ENCODE measurements at regions not wholly inside any gene's neighbourhood (a gene's known extent, or its start where the extent isn't known, plus 50 kb on each side); places are given as distances from the start of the nearest gene placed in this dataset.
A peak's percentile ranks its signal among the peaks of the same experiment; 100 is the strongest.

DNA sequence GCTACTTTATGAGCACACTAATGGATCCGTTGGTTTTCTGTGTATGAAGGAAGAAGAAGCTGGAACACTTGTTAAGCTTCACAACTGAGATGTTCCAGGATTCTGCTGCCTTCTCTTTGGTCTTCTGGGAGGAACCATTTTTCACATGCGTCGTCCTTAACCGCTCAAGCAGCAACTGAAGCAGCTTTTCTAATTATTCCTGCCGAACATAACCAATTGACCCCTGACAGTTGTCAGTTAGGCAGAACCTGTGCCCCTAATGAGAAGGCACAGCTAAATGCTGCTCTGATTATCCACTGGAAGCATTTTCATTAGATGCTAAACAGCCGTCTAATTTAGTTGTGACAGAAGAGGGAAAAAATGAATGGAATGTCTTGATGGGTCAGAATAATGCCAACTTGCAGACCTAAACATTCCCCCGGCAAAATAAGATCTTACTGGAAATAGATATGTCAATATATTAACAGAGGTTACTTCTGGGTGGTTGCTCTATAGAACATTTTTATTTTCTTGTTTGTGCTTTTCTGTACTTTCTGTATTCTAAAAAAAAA is 85.0 kb upstream of the SMLR1 start:
- Mint-ChIP-seq H3K9me3 (no peaks in the 10 kb centered on the region), H3K4me3 (no peak overlapping the region), H3K4me1 (no peaks in the 10 kb centered on the region), H3K27ac (no peak overlapping the region), H3K36me3 (ENCODE audit: low read depth) (no peaks in the 10 kb centered on the region), H3K27me3 (ENCODE audit: insufficient read depth) (no peaks in the 10 kb centered on the region)
- H3K4me3 ChIP-seq (ENCODE audit: low read length), result no peak overlapping the region
- 92% methylated on average over 6 of the region's 7 CpGs for WGBS, 2 experiments (ENCODE audit: insufficient coverage in 1 of 2, insufficient read length in 1 of 2)
- no peaks in the 10 kb centered on the region for H3K9me3 ChIP-seq (ENCODE audit: control insufficient read depth, low read length)
- H3K9ac ChIP-seq (ENCODE audit: extremely low read depth, low read length, poor library complexity, severe bottlenecking), result no peak overlapping the region
- H3K4me1 ChIP-seq (ENCODE audit: control insufficient read depth, insufficient read depth, low read length), result no peaks in the 10 kb centered on the region
- H3K27me3 ChIP-seq (ENCODE audit: control insufficient read depth, insufficient read depth, low read length, poor library complexity, severe bottlenecking), result no peaks in the 10 kb centered on the region
- no peak for DNase-seq
- TF ChIP-seq, protein P1, sequence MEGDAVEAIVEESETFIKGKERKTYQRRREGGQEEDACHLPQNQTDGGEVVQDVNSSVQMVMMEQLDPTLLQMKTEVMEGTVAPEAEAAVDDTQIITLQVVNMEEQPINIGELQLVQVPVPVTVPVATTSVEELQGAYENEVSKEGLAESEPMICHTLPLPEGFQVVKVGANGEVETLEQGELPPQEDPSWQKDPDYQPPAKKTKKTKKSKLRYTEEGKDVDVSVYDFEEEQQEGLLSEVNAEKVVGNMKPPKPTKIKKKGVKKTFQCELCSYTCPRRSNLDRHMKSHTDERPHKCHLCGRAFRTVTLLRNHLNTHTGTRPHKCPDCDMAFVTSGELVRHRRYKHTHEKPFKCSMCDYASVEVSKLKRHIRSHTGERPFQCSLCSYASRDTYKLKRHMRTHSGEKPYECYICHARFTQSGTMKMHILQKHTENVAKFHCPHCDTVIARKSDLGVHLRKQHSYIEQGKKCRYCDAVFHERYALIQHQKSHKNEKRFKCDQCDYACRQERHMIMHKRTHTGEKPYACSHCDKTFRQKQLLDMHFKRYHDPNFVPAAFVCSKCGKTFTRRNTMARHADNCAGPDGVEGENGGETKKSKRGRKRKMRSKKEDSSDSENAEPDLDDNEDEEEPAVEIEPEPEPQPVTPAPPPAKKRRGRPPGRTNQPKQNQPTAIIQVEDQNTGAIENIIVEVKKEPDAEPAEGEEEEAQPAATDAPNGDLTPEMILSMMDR (conservative IDR thresholded peaks at IDR 0.05), result no peak
- H3K27ac ChIP-seq (ENCODE audit: low read depth, low read length), result no peak overlapping the region
- no peaks in the 10 kb centered on the region for H3K36me3 ChIP-seq (ENCODE audit: control insufficient read depth, insufficient read depth, low read length)

DNA sequence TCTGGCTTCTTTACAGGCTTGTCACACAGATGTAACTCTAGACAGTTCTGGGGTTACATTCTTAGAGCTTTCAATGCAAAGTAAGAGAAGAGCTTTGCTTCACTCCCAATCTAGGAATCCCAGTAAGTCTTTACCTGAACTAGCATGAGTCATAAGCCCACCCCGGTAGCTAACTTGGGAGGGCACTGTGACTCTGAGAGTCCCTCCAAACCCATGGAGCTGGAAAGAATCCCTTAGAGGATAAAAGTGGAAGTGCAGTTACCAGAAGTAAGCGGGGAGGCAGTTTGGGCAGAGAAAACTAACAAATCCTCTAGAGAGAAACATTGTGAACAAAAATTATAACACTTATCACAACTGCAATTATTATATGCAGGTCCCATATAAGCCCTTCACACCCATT is 84.0 kb upstream of the SMLR1 start:
- peak; percentile 84 for DNase-seq
- no peak overlapping the region for H3K27ac Mint-ChIP-seq
- no peaks in the 10 kb centered on the region for H3K4me1 Mint-ChIP-seq
- no peaks in the 10 kb centered on the region for H3K27me3 ChIP-seq (ENCODE audit: control insufficient read depth, insufficient read depth, low read length, poor library complexity, severe bottlenecking)
- TF ChIP-seq, protein P1 (conservative IDR thresholded peaks at IDR 0.05), result peak; percentile 66
- no peaks in the 10 kb centered on the region for H3K4me1 ChIP-seq (ENCODE audit: control insufficient read depth, insufficient read depth, low read length)
- H3K9me3 ChIP-seq (ENCODE audit: control insufficient read depth, low read length), result no peaks in the 10 kb centered on the region
- H3K4me3 ChIP-seq (ENCODE audit: low read length), result no peak overlapping the region
- no peak overlapping the region for H3K4me3 Mint-ChIP-seq
- H3K36me3 Mint-ChIP-seq (ENCODE audit: low read depth), result no peaks in the 10 kb centered on the region
- H3K9me3 Mint-ChIP-seq, result no peaks in the 10 kb centered on the region
- H3K36me3 ChIP-seq (ENCODE audit: control insufficient read depth, insufficient read depth, low read length), result no peaks in the 10 kb centered on the region
- H3K27ac ChIP-seq (ENCODE audit: low read depth, low read length), result no peak overlapping the region
- WGBS, 2 experiments (ENCODE audit: insufficient coverage in 1 of 2, insufficient read length in 1 of 2), result 50% methylated on average over 2 of the region's 2 CpGs; no CpG with 5 or more reads in 1 of the 2 experiments
- no peaks in the 10 kb centered on the region for H3K27me3 Mint-ChIP-seq (ENCODE audit: insufficient read depth)
- H3K9ac ChIP-seq (ENCODE audit: extremely low read depth, low read length, poor library complexity, severe bottlenecking), result no peak overlapping the region

DNA sequence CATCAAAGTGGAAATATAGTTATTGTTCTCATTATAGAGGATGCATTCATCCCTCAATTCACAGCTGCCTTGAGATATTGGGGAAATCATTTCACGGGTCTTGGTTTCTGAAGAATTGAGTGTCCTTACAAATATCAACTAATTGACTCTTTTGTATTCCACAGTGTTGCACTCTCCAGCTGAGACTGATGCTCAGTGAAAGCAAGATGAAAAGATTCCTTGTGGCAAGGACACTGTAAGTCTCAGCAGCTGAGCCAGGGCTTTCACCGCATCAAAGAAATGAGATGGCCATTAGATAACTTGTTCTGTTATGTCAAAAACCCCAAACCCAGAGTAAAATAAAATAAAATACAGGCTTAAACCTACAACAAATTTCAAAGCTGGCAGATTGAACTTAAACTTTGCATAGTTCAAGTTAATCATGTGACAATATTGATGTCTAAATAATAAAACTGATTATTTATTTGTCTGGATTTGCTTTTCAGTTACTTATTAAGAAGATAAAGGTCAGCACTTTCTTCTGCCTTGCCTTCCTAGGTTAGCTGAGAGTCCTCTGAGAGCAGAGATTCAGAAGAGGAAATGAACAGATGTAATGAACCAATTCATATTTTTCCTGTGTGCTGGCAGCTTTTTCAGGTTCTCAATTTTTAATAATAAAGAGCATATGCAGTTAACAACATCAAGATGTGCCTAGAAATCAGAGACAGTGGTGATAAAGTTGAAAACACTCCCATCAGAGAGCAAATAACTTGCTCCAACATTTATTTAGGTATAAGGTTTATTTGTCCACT is 82.4 kb upstream of the SMLR1 start:
- Histone ChIP-seq H3K27ac (ENCODE audit: low read depth, low read length) (no peak overlapping the region), H3K4me1 (ENCODE audit: control insufficient read depth, insufficient read depth, low read length) (no peaks in the 10 kb centered on the region), H3K9me3 (ENCODE audit: control insufficient read depth, low read length) (peaks cover 6% of the 10 kb centered on the region), H3K27me3 (ENCODE audit: control insufficient read depth, insufficient read depth, low read length, poor library complexity, severe bottlenecking) (no peaks in the 10 kb centered on the region), H3K9ac (ENCODE audit: extremely low read depth, low read length, poor library complexity, severe bottlenecking) (no peak overlapping the region), H3K36me3 (ENCODE audit: control insufficient read depth, insufficient read depth, low read length) (no peaks in the 10 kb centered on the region), H3K4me3 (ENCODE audit: low read length) (no peak overlapping the region)
- Mint-ChIP-seq H3K9me3 (peaks cover 13% of the 10 kb centered on the region), H3K4me3 (no peak overlapping the region), H3K4me1 (no peaks in the 10 kb centered on the region), H3K27ac (no peak overlapping the region), H3K27me3 (ENCODE audit: insufficient read depth) (no peaks in the 10 kb centered on the region), H3K36me3 (ENCODE audit: low read depth) (no peaks in the 10 kb centered on the region)
- 96% methylated on average over 2 of the region's 2 CpGs; no CpG with 5 or more reads in 1 of the 2 experiments for WGBS, 2 experiments (ENCODE audit: insufficient coverage in 1 of 2, insufficient read length in 1 of 2)
- TF ChIP-seq, protein P1 (conservative IDR thresholded peaks at IDR 0.05), result no peak
- DNase-seq, result no peak
